ENCODE measurements at regions not wholly inside any gene's neighbourhood (a gene's known extent, or its start where the extent isn't known, plus 50 kb on each side); places are given as distances from the start of the nearest gene placed in this dataset.
A peak's percentile ranks its signal among the peaks of the same experiment; 100 is the strongest.

- no peak overlapping the region for H2AFZ ChIP-seq
- peaks cover 3% of the 10 kb centered on the region; the same call in 1 of the 2 replicates for H3K4me1 ChIP-seq (ENCODE audit: insufficient read depth)
- H3F3A ChIP-seq (ENCODE audit: insufficient read depth) = no peaks in the 10 kb centered on the region
- H3K9ac ChIP-seq = no peak overlapping the region
- DNase-seq = no peak
- no peaks in the 10 kb centered on the region for H4K20me1 ChIP-seq (ENCODE audit: insufficient read depth)
- H3K4me3 ChIP-seq = no peak overlapping the region
- no peak overlapping the region for H3K4me2 ChIP-seq (ENCODE audit: unreplicated experiment)
- H3K27me3 ChIP-seq (replicated peaks; ENCODE audit: insufficient read depth) = peaks cover 19% of the 10 kb centered on the region
- H3K9me3 ChIP-seq (ENCODE audit: low read depth) = no peaks in the 10 kb centered on the region
- H3K36me3 ChIP-seq (ENCODE audit: low read depth) = no peaks in the 10 kb centered on the region
- in situ Hi-C loops (cut with MboI) = loop anchor here (25.0 kb wide), 2 partner anchors 255 to 655 kb away; no protein-coding TSS in a partner anchor
- 75 to 90% methylated on average over 6 of the region's 6 CpGs for WGBS, 2 experiments (ENCODE audit: low coverage in 1 of 2, low lambda C conversion rate in 2 of 2, missing lambda C conversion rate in 2 of 2)
- no peak overlapping the region for H3K27ac ChIP-seq
- TF ChIP-seq EZH2 (IDR thresholded peaks at IDR 0.05; ENCODE audit: insufficient read depth, poor library complexity, severe bottlenecking) (no peak), EZH2phosphoT487 (IDR thresholded peaks at IDR 0.05; ENCODE audit: insufficient read depth, low read depth) (no peak)
- H3K9me2 ChIP-seq (ENCODE audit: insufficient read depth) = no peaks in the 10 kb centered on the region
- H3K79me2 ChIP-seq (ENCODE audit: insufficient read depth) = no peaks in the 10 kb centered on the region
These were observed 82.2 kb upstream of the SLC1A4 start for GRCh38 chr2:64906853-64907536.

- no peaks in the 10 kb centered on the region for H3K9me3 ChIP-seq (ENCODE audit: low read depth)
- no peak for DNase-seq
- H3K9ac ChIP-seq = no peak overlapping the region
- no peaks in the 10 kb centered on the region for H3F3A ChIP-seq (ENCODE audit: insufficient read depth)
- TF ChIP-seq EZH2phosphoT487 (IDR thresholded peaks at IDR 0.05; ENCODE audit: insufficient read depth, low read depth) (no peak), EZH2 (IDR thresholded peaks at IDR 0.05; ENCODE audit: insufficient read depth, poor library complexity, severe bottlenecking) (no peak)
- H3K79me2 ChIP-seq (ENCODE audit: insufficient read depth) = no peaks in the 10 kb centered on the region
- 62 to 63% methylated on average over 2 of the region's 2 CpGs for WGBS, 2 experiments (ENCODE audit: low coverage in 1 of 2, low lambda C conversion rate in 2 of 2, missing lambda C conversion rate in 2 of 2)
- no peaks in the 10 kb centered on the region for H3K36me3 ChIP-seq (ENCODE audit: low read depth)
- H2AFZ ChIP-seq = no peak overlapping the region
- no peak overlapping the region for H3K27ac ChIP-seq
- no peaks in the 10 kb centered on the region for H3K9me2 ChIP-seq (ENCODE audit: insufficient read depth)
- H3K27me3 ChIP-seq (replicated peaks; ENCODE audit: insufficient read depth) = peaks cover 12% of the 10 kb centered on the region; the same call in 1 of the 2 replicates
- no peak overlapping the region for H3K4me3 ChIP-seq
- H4K20me1 ChIP-seq (ENCODE audit: insufficient read depth) = no peaks in the 10 kb centered on the region
- peaks cover 3% of the 10 kb centered on the region; the same call in 1 of the 2 replicates for H3K4me1 ChIP-seq (ENCODE audit: insufficient read depth)
- H3K4me2 ChIP-seq (ENCODE audit: unreplicated experiment) = no peak overlapping the region
- in situ Hi-C loops (cut with MboI) = loop anchor here (25.0 kb wide), 2 partner anchors 254 to 654 kb away; no protein-coding TSS in a partner anchor
These were observed 80.8 kb upstream of the SLC1A4 start for GRCh38 chr2:64908406-64908805.

GRCh38 chr2:64910523-64910922 lies 78.7 kb upstream of the SLC1A4 start:
- WGBS, 2 experiments (ENCODE audit: low coverage in 1 of 2, low lambda C conversion rate in 2 of 2, missing lambda C conversion rate in 2 of 2) = 85 to 86% methylated on average over 4 of the region's 4 CpGs
- H3K4me2 ChIP-seq (ENCODE audit: unreplicated experiment) = no peak overlapping the region
- no peak overlapping the region for H3K4me3 ChIP-seq
- no peak for TF ChIP-seq EZH2 (IDR thresholded peaks at IDR 0.05; ENCODE audit: insufficient read depth, poor library complexity, severe bottlenecking)
- TF ChIP-seq EZH2phosphoT487 (IDR thresholded peaks at IDR 0.05; ENCODE audit: insufficient read depth, low read depth) = no peak
- no peak overlapping the region for H2AFZ ChIP-seq
- in situ Hi-C loops (cut with MboI) = loop anchor here (25.0 kb wide), 2 partner anchors 252 to 652 kb away; no protein-coding TSS in a partner anchor
- no peak overlapping the region for H3K27ac ChIP-seq
- H3K79me2 ChIP-seq (ENCODE audit: insufficient read depth) = no peaks in the 10 kb centered on the region
- H4K20me1 ChIP-seq (ENCODE audit: insufficient read depth) = no peaks in the 10 kb centered on the region
- no peaks in the 10 kb centered on the region for H3K9me2 ChIP-seq (ENCODE audit: insufficient read depth)
- no peaks in the 10 kb centered on the region for H3K9me3 ChIP-seq (ENCODE audit: low read depth)
- DNase-seq = no peak
- H3K9ac ChIP-seq = no peak overlapping the region
- H3K36me3 ChIP-seq (ENCODE audit: low read depth) = no peaks in the 10 kb centered on the region
- peaks cover 3% of the 10 kb centered on the region; the same call in 1 of the 2 replicates for H3K4me1 ChIP-seq (ENCODE audit: insufficient read depth)
- H3F3A ChIP-seq (ENCODE audit: insufficient read depth) = 0 out of 2 replicates have a peak, but pooled peaks cover 3% of the 10 kb centered on the region
- H3K27me3 ChIP-seq (replicated peaks; ENCODE audit: insufficient read depth) = 0 out of 2 replicates have a peak, but pooled peaks cover 2% of the 10 kb centered on the region

- no peaks in the 10 kb centered on the region for H3K36me3 ChIP-seq (ENCODE audit: low read depth)
- no peak overlapping the region for H3K4me3 ChIP-seq
- H3K27me3 ChIP-seq (replicated peaks; ENCODE audit: insufficient read depth) = 0 out of 2 replicates have a peak, but pooled peaks cover 2% of the 10 kb centered on the region
- H3K4me2 ChIP-seq (ENCODE audit: unreplicated experiment) = no peak overlapping the region
- H4K20me1 ChIP-seq (ENCODE audit: insufficient read depth) = no peaks in the 10 kb centered on the region
- H3F3A ChIP-seq (ENCODE audit: insufficient read depth) = 0 out of 2 replicates have a peak, but pooled peaks cover 4% of the 10 kb centered on the region
- H3K4me1 ChIP-seq (ENCODE audit: insufficient read depth) = peaks cover 3% of the 10 kb centered on the region; the same call in 1 of the 2 replicates
- H3K9me3 ChIP-seq (ENCODE audit: low read depth) = no peaks in the 10 kb centered on the region
- no peak overlapping the region for H3K27ac ChIP-seq
- no peaks in the 10 kb centered on the region for H3K9me2 ChIP-seq (ENCODE audit: insufficient read depth)
- no peaks in the 10 kb centered on the region for H3K79me2 ChIP-seq (ENCODE audit: insufficient read depth)
- in situ Hi-C loops (cut with MboI) = loop anchor here (25.0 kb wide), 2 partner anchors 251 to 651 kb away; no protein-coding TSS in a partner anchor
- no peak for TF ChIP-seq EZH2phosphoT487 (IDR thresholded peaks at IDR 0.05; ENCODE audit: insufficient read depth, low read depth)
- TF ChIP-seq EZH2 (IDR thresholded peaks at IDR 0.05; ENCODE audit: insufficient read depth, poor library complexity, severe bottlenecking) = no peak
- H2AFZ ChIP-seq = no peak overlapping the region
- 26 to 42% methylated on average over 1 of the region's 1 CpG for WGBS, 2 experiments (ENCODE audit: low coverage in 1 of 2, low lambda C conversion rate in 2 of 2, missing lambda C conversion rate in 2 of 2)
- H3K9ac ChIP-seq = no peak overlapping the region
- DNase-seq = peak; percentile 22
These were observed 78.2 kb upstream of the SLC1A4 start for GRCh38 chr2:64910972-64911433.
